GM20000 (cell line): ENCODE measurements at regions not wholly inside any gene's neighbourhood (a gene's known extent, or its start where the extent isn't known, plus 50 kb on each side); places are given as distances from the start of the nearest gene placed in this dataset.

Experiments
- DNase-seq: peaks from one replicate; pipeline ENCODE4 v3.0.0; 2012; ENCODE audit warnings: low spot score
- TF ChIP-seq, protein P1 (sequence below): IDR thresholded peaks from 2 replicates; pipeline ENCODE4 v1.5.1; 2012; ENCODE audit warnings: mild to moderate bottlenecking, control low read depth; ENCODE audit errors: extremely low read depth, missing control alignments

DNA sequence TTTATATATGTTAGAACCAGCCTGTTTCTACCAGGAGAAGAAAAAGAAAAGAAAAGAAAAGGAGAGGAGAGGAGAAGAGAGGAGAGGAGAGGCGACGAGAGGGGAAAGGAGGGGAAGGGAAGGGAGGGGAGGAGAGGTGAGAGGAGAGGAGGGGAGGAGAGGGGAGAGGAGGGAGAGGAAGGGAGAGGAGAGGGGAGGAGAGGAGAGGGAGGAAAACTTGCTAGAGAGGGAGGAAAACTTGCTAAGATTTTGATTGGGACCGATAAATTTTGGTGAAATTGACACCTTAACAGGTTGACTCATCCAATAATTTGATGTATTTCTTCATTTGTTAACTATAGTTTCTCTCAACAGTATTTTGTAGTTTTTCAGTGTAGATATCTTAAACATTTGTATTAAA lies 164.0 kb upstream of the SYT1 start:
- no peak for DNase-seq
- TF ChIP-seq, protein P1, sequence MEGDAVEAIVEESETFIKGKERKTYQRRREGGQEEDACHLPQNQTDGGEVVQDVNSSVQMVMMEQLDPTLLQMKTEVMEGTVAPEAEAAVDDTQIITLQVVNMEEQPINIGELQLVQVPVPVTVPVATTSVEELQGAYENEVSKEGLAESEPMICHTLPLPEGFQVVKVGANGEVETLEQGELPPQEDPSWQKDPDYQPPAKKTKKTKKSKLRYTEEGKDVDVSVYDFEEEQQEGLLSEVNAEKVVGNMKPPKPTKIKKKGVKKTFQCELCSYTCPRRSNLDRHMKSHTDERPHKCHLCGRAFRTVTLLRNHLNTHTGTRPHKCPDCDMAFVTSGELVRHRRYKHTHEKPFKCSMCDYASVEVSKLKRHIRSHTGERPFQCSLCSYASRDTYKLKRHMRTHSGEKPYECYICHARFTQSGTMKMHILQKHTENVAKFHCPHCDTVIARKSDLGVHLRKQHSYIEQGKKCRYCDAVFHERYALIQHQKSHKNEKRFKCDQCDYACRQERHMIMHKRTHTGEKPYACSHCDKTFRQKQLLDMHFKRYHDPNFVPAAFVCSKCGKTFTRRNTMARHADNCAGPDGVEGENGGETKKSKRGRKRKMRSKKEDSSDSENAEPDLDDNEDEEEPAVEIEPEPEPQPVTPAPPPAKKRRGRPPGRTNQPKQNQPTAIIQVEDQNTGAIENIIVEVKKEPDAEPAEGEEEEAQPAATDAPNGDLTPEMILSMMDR: no peak

- TF ChIP-seq, protein P1: no peak
- DNase-seq: no peak
Measured at GRCh38 chr12:78703820-78704525, 160.6 kb upstream of the SYT1 start.

DNA sequence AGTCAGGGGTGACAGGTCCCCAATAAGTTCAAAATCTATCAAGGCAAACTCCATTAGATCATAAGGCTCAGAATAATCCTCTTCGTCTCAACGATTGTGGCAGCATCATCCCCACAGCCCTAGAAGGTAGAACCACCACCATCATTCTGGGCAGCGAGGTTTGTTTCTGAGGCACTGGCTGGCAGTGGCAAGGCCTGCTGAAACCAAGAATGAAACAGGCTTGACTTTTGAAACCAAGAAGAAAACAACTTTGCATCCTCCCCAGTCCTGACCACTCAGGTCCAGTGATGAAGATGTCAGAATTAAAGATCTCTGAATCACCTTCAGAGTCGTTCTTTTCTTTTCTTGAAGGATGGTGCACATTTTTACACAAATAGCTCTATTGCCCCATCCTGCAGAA lies 152.6 kb upstream of the SYT1 start:
- DNase-seq: no peak
- TF ChIP-seq, protein P1: no peak

- DNase-seq: no peak
- TF ChIP-seq, protein P1: no peak
Measured at GRCh38 chr12:78712834-78713481, 151.6 kb upstream of the SYT1 start.

DNA sequence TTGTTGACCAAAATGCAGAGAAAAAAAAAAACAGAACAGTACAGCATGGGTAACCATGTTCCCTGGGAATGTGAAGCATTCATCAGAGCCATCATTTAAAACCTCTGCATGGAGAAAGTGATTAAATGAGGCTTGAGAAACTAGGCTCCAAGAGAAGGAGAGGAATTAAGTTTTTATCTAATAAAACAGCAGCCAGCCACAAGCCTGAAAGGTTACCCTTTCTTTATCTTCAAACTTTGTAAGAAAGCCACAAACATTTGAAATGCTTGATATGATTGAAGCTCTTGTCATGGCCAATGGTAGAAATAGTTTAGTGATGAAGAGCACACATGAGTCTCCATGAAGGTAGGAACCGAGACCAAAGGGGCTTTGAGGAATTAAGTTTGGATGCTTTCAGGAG lies 144.9 kb upstream of the SYT1 start:
- TF ChIP-seq, protein P1: no peak
- DNase-seq: no peak

DNA sequence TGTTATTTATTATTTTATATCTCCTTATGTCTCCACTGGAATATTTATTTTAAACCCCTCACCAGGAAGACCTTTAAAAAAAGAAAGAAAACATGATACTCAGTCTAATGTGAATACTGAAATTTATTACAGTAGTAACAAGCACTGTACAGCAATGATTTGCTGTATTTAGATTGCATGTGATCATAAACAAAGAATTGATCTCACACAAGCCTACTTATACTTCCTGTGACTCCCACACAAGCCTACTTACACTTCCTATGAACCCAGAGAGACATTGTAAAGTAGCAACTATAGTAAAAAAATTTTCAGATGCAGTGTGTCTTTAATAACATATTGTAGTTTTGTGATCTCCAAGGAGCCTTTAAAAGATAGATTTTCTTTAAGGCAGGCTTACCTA lies 142.7 kb upstream of the SYT1 start:
- DNase-seq: no peak
- TF ChIP-seq, protein P1: no peak

GRCh38 chr12:78725033-78725432 lies 139.5 kb upstream of the SYT1 start:
- TF ChIP-seq, protein P1: no peak
- no peak for DNase-seq
